ENCODE measurements at regions not wholly inside any gene's neighbourhood (a gene's known extent, or its start where the extent isn't known, plus 50 kb on each side); places are given as distances from the start of the nearest gene placed in this dataset.

GRCh38 chr2:120828829-120829632 lies 93.4 kb downstream of the GLI2 start:
- DNase-seq (ENCODE audit: low read depth), result no peak

DNA sequence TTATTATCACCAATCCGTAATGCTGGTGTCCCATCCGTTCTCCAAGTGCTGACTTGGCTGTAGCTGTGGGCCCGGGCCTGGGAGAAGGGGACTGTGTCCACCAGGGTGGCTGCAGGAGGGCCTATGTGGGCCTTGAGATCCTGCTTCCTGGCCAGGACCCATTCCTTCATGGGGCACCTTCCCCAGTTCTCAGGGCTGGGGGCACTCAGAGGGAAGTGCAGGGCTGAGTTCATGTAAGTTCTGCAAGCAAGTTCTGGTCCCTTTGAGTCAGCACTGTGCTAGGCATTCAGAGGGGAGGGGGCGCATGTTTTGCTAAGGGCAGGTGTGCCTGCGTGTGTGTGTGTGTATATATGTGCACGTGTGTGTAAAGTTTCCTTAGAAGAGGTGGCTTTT lies 94.0 kb downstream of the GLI2 start:
- DNase-seq (ENCODE audit: low read depth), result no peak

- DNase-seq (ENCODE audit: low read depth), result no peak
Measured at GRCh38 chr2:120830096-120830830, 94.6 kb downstream of the GLI2 start.

DNA sequence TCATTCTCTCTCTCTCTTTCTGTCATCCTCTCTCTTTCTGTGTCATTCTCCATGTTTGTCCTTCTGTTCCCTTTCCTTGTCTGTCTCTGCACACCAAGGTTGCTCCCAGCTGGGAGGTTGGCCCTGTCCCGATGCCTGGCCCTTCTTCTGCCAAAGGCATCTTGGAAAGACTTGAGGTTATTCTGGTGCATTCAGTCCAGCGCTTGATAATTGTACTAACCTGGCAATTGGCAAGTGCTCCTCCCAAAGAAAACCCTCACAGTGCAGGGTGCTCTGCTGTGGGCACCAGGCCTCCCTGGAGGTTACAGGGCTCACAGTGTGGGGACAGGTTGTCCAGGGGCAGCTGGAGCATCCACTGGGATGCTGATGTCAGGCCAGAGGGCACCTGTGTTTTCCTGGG lies 95.4 kb downstream of the GLI2 start:
- no peak for DNase-seq (ENCODE audit: low read depth)

DNA sequence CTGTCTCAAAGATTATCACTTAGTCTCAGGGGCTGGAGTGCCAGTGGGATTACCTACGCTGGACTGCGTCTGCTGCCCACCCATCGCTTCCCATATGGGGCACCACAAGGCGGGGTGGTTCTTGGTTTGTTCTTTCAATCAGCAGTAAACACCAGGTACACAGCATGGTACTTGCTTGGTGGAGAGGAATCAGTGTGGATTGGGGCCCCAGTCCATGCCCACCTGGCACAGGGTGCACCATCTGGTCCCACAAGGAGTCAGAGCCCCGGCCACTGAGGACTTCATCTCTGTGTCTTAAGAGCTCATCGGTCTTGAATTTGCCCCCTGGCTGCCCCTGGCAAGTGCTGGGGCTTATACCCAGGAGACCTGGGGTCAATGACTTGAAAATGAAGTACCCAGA lies 96.2 kb downstream of the GLI2 start:
- no peak for DNase-seq (ENCODE audit: low read depth)

GRCh38 chr2:120832296-120833070 lies 96.8 kb downstream of the GLI2 start:
- no peak for DNase-seq (ENCODE audit: low read depth)

DNA sequence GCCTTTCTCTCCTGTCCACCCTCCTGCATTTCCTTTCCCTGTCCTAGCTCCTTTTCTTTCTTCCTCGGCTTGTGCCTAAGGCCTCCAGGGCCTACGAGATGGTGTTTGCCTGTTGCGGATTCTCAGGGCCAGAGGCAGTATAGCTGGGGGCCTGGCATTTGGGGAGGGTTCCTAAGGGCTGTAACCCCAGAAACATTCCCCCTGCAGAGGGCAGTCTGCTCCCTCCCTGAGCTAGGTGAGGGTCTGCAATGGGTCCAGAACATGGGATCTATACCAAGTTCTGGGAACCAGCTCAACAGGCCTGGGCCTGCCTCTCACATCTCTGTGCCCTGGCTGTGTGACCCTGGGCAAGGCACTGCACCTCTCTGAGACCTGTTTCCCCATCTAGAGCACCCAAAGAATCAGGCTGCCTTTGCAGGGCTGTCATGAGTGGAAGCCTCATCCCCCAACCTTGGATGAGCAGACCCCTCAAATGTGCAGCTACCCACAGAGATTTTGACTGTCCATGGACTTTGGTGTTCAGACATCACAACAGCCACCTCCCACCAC lies 97.5 kb downstream of the GLI2 start:
- DNase-seq (ENCODE audit: low read depth), result no peak

- DNase-seq (ENCODE audit: low read depth), result no peak
Measured at GRCh38 chr2:120834206-120834605, 98.5 kb downstream of the GLI2 start.

- DNase-seq (ENCODE audit: low read depth), result no peak
Measured at GRCh38 chr2:120836281-120836680, 100.6 kb downstream of the GLI2 start.

GRCh38 chr2:120840795-120841487 lies 105.3 kb downstream of the GLI2 start:
- no peak for DNase-seq (ENCODE audit: low read depth)

- no peak for DNase-seq (ENCODE audit: low read depth)
Measured at GRCh38 chr2:120842456-120843439, 107.1 kb downstream of the GLI2 start.

GRCh38 chr2:120844070-120844738 lies 108.5 kb downstream of the GLI2 start:
- DNase-seq (ENCODE audit: low read depth), result no peak

DNA sequence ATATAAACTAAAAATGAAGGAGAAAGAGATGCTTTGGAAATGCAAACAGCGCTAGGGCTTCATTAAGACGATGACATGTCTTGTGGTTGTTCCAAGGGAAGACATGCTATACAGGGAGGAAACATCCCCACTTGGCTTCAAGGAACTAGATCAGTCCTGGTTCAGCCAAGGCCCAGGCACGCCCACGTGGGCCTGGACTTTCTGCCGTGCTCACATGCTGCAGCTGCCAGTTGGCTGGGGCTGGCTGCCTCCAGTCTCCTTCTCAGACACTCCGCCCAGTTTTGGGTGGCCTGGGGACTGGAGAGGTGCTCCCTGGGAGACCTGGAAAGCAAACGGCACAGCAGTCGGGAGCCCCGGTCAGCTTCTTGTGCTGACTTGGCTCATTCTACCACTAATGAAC lies 109.6 kb downstream of the GLI2 start:
- DNase-seq (ENCODE audit: low read depth), result no peak

DNA sequence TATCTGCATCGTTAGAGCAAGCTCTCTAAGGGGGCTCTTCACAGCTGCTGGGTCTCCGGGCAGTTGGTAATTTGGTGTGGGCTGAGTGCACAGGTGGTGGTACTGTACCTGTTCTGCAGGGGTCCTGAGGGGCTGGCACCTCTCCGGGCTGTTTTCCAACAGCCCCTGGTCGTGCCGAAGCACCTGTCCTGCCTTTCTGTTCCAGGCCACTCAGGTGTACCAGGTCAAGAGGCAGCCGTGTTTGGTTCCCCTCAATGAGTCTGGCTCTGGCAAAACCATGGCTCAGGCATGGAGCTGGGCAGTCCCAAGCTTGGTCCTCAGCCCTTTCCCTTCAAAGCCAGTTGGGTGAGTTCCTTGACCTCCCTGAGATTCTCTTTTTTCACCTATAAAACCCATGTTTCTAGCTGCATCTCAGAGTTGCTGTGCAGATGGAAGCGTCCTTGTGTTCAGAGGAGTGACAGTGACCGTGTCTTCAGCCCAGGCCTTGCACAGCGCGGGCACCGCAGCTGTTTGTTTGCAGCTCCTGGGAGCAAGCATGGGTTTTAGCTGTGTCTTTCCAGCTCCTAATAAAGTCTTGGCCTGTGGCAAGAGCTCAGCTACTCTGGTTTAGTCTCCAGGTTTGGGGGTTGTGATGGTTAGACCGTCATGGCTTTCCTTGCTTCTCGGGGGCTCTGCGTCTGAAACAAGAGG lies 110.9 kb downstream of the GLI2 start:
- DNase-seq (ENCODE audit: low read depth), result no peak

DNA sequence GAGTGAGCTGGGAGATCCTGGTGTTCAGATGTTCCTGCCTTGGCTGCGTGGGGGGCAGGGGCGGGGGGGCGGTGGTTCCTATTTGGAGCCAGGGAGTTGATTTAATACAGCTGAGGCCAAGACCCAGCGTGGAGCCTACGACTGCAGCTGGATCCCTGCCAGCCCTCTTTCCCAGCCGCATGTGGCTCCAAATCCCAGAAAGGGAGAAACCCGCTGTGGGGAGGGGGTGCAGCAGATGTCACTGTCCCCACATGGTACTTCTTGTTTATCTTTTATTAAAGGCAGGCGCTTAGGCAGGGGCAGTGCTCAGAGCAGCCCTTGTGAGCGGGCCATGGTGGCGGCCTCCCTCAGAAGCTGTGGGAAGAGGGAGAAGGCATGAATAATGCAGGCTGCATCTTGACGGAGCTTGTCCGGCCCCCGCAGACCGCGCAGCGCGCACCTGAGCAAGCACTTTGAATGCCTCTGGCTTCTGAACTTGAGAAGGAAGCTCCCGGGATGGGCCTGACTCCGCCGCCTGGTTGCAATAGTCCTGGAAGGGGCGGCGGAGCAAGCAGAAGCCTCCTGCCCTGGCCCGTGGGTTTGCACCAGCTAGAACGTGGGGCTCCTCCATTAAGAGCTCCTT lies 112.1 kb downstream of the GLI2 start:
- no peak for DNase-seq (ENCODE audit: low read depth)

GRCh38 chr2:120849278-120849677 lies 113.6 kb downstream of the GLI2 start:
- DNase-seq (ENCODE audit: low read depth), result no peak

- DNase-seq (ENCODE audit: low read depth), result no peak
Measured at GRCh38 chr2:120850551-120850950, 114.9 kb downstream of the GLI2 start.

GRCh38 chr2:120851116-120851773 lies 115.6 kb downstream of the GLI2 start:
- no peak for DNase-seq (ENCODE audit: low read depth)
